Parathyroid adenoma (tissue), 2 donors: ENCODE measurements at regions not wholly inside any gene's neighbourhood (a gene's known extent, or its start where the extent isn't known, plus 50 kb on each side); places are given as distances from the start of the nearest gene placed in this dataset.

Source experiments
- H2AFZ ChIP-seq: fragments of 300-600 bp; sonication (generic); one replicate; pipeline ENCODE4 v1.7.0; 2017; ENCODE audit warnings: antibody characterized with exemption, mild to moderate bottlenecking
- H3K27ac ChIP-seq: fragments of 300-600 bp; sonication (generic); one replicate; pipeline ENCODE4 v1.7.0; 2017
- H3K27me3 ChIP-seq: fragments of 300-600 bp; sonication (generic); one replicate; pipeline ENCODE4 v1.7.0; 2017; ENCODE audit warnings: low read length; ENCODE audit not compliant: control insufficient read depth, insufficient read depth
- H3K36me3 ChIP-seq: fragments of 300-600 bp; sonication (generic); one replicate; pipeline ENCODE4 v1.7.0; 2017; ENCODE audit warnings: low read length; ENCODE audit not compliant: control insufficient read depth, insufficient read depth
- H3K4me1 ChIP-seq: fragments of 300-600 bp; sonication (generic); one replicate; pipeline ENCODE4 v1.7.0; 2017; ENCODE audit warnings: control low read depth
- H3K4me2 ChIP-seq: fragments of 300-600 bp; sonication (generic); one replicate; pipeline ENCODE4 v1.7.0; 2017; ENCODE audit warnings: low read length
- H3K4me3 ChIP-seq: fragments of 300-600 bp; sonication (generic); one replicate; pipeline ENCODE4 v1.7.0; 2017; ENCODE audit warnings: low read depth, low read length
- H3K79me2 ChIP-seq: fragments of 300-600 bp; sonication (generic); one replicate; pipeline ENCODE4 v1.7.0; 2017; ENCODE audit warnings: control low read depth
- H3K9ac ChIP-seq: fragments of 300-600 bp; sonication (generic); one replicate; pipeline ENCODE4 v1.7.0; 2017; ENCODE audit warnings: mild to moderate bottlenecking
- H3K9me3 ChIP-seq: fragments of 300-600 bp; sonication (generic); one replicate; pipeline ENCODE4 v1.7.0; 2017; ENCODE audit warnings: low read length; ENCODE audit not compliant: control insufficient read depth
- TF ChIP-seq, protein P1 (sequence below): fragments of 300-600 bp; sonication (generic); IDR thresholded peaks from one replicate; pipeline ENCODE4 v1.7.0; 2017; ENCODE audit warnings: antibody characterized with exemption, mild to moderate bottlenecking
- donor health status: primary hyperparathyroidism.

DNA sequence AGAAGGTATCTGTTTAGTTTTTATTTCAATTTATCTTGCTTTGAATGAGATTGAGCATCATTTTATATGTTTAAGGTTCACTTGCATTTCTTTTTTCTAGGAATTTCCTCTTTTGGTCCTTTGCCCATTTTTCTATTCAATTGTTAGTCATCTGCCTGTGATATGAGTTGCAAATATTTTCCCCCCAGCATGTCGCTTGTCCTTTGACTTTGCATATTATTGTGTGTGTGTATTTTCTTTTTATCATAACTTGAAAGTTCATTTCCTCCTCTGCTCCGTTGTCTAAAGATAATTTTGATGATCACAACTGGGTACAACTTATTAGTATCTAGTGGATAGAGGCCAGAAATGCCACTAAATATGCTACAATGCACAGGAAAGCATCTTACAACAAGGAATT, 132.7 kb upstream of the MDFIC start:
- H3K9ac ChIP-seq: no peak overlapping the region
- H3K27me3 ChIP-seq: no peaks in the 10 kb centered on the region
- TF ChIP-seq, protein P1, sequence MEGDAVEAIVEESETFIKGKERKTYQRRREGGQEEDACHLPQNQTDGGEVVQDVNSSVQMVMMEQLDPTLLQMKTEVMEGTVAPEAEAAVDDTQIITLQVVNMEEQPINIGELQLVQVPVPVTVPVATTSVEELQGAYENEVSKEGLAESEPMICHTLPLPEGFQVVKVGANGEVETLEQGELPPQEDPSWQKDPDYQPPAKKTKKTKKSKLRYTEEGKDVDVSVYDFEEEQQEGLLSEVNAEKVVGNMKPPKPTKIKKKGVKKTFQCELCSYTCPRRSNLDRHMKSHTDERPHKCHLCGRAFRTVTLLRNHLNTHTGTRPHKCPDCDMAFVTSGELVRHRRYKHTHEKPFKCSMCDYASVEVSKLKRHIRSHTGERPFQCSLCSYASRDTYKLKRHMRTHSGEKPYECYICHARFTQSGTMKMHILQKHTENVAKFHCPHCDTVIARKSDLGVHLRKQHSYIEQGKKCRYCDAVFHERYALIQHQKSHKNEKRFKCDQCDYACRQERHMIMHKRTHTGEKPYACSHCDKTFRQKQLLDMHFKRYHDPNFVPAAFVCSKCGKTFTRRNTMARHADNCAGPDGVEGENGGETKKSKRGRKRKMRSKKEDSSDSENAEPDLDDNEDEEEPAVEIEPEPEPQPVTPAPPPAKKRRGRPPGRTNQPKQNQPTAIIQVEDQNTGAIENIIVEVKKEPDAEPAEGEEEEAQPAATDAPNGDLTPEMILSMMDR: no peak
- no peaks in the 10 kb centered on the region for H3K79me2 ChIP-seq
- H3K4me2 ChIP-seq: no peak overlapping the region
- no peaks in the 10 kb centered on the region for H3K4me1 ChIP-seq
- no peaks in the 10 kb centered on the region for H3K9me3 ChIP-seq
- no peaks in the 10 kb centered on the region for H3K36me3 ChIP-seq
- H3K27ac ChIP-seq: no peak overlapping the region
- H3K4me3 ChIP-seq: no peak overlapping the region
- no peak overlapping the region for H2AFZ ChIP-seq

DNA sequence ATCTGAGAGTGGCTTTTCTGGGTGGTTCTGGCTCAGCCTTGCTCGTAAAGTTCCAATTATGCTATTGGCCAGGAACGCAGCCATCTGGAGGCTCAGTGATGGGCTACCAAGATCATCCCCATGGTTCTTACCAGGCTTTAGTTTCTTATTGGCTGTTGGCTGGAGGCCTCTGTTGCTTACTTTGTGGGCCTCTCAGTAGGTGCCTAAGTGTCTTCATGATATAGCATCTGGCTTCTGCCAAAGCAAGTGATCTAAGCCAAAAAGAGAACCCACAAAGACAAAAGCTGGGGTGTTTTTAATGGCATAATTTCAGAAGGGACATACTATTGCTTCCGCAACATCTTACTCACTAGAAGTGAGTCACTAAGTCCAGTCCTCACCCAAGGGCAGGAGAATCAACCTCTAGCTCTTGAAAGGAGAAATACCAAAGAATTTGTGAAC, 132.0 kb upstream of the MDFIC start:
- H3K27me3 ChIP-seq: no peaks in the 10 kb centered on the region
- no peaks in the 10 kb centered on the region for H3K4me1 ChIP-seq
- no peak overlapping the region for H3K27ac ChIP-seq
- H3K4me2 ChIP-seq: no peak overlapping the region
- H3K79me2 ChIP-seq: no peaks in the 10 kb centered on the region
- TF ChIP-seq, protein P1: no peak
- no peaks in the 10 kb centered on the region for H3K36me3 ChIP-seq
- H2AFZ ChIP-seq: no peak overlapping the region
- no peak overlapping the region for H3K4me3 ChIP-seq
- H3K9me3 ChIP-seq: no peaks in the 10 kb centered on the region
- no peak overlapping the region for H3K9ac ChIP-seq

DNA sequence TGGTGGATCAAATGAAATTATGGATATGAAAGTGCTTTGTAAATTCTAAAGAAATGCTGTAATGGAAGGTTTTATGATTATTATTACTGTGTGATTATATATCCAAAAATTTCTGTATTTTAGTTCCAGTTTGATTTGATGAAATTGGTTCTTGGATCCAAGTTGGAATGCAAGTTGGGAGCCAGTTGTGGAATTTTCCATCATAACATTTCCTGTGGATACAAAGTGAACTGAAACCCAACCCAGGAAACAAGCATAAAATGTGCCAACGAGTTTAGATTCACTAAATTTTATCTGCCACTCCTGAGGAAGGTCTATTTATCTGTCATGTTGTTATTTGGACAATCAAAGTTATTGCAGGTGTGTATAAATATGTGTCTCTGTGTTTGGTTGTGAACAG, 131.4 kb upstream of the MDFIC start:
- H3K79me2 ChIP-seq: no peaks in the 10 kb centered on the region
- H3K27ac ChIP-seq: no peak overlapping the region
- no peak overlapping the region for H2AFZ ChIP-seq
- no peak overlapping the region for H3K4me3 ChIP-seq
- H3K4me2 ChIP-seq: no peak overlapping the region
- no peak overlapping the region for H3K9ac ChIP-seq
- TF ChIP-seq, protein P1: no peak
- H3K9me3 ChIP-seq: no peaks in the 10 kb centered on the region
- no peaks in the 10 kb centered on the region for H3K36me3 ChIP-seq
- H3K4me1 ChIP-seq: no peaks in the 10 kb centered on the region
- H3K27me3 ChIP-seq: no peaks in the 10 kb centered on the region

DNA sequence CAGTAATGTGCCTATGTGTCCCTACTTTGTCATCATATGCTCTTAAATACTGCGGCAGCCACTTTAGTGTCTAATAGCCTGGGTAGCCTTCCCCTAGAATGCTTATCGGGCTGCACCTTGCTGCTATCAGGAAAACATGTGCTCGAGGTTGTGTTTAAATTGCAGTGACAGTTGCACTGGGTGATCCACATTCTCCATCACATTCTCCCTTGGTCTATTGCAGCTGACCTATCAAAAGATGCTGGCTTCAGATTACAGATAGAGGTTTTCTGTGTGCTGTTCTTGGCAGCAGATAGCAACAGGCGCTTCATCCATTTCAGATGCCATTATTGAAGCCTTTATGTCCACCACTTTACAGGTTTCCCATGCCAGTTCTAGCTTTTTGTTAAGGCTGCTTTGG, 130.1 kb upstream of the MDFIC start:
- H3K27me3 ChIP-seq: no peaks in the 10 kb centered on the region
- TF ChIP-seq, protein P1: no peak
- H3K9me3 ChIP-seq: no peaks in the 10 kb centered on the region
- no peak overlapping the region for H3K4me3 ChIP-seq
- H2AFZ ChIP-seq: no peak overlapping the region
- no peak overlapping the region for H3K9ac ChIP-seq
- H3K4me2 ChIP-seq: no peak overlapping the region
- no peaks in the 10 kb centered on the region for H3K4me1 ChIP-seq
- no peaks in the 10 kb centered on the region for H3K79me2 ChIP-seq
- no peak overlapping the region for H3K27ac ChIP-seq
- no peaks in the 10 kb centered on the region for H3K36me3 ChIP-seq

DNA sequence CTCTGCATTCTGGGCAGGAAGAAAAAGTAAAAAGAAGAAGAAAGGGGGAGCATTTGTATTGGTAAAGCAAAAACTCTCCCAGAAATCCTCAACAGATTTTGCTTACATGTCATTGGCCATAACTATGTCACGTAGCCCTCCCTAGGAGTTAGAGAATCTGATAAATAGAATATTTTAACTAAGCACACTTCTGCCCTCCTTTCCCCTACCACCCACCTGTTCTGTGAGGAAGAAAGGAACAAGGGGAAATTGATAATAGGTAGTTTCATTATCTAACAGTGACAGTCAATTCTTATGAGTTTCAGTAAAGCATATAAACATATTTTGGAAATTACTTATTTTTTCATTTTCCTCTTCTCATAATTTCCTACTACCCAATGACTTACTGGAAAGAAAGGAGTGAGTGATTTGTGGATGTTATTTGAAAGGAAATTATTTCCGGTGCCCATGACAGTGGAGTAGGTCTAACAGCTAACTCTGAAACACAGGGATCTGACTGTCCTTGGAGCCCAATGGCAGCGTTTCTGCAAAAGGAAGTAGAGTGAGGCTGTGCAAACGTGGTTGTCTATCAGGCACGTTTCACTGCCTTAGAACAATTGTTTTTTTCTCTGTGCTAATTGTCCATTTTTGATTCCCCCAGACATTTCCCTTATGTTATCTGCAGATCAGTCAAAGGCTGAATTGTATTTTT, 128.6 kb upstream of the MDFIC start:
- Histone ChIP-seq H3K27me3 (no peaks in the 10 kb centered on the region), H3K9ac (no peak overlapping the region), H3K4me3 (no peak overlapping the region), H3K9me3 (no peaks in the 10 kb centered on the region), H3K4me2 (no peak overlapping the region), H3K4me1 (no peaks in the 10 kb centered on the region), H3K27ac (no peak overlapping the region), H3K79me2 (no peaks in the 10 kb centered on the region), H3K36me3 (no peaks in the 10 kb centered on the region), H2AFZ (no peak overlapping the region)
- TF ChIP-seq, protein P1: no peak
